ENCODE measurements at regions not wholly inside any gene's neighbourhood (a gene's known extent, or its start where the extent isn't known, plus 50 kb on each side); places are given as distances from the start of the nearest gene placed in this dataset.

- TF ChIP-seq EP300 (IDR thresholded peaks at IDR 0.05; ENCODE audit: low read depth) (no peak), CTCF (IDR thresholded peaks at IDR 0.05) (no peak)
Measured at GRCh38 chr10:47161465-47161864, 138.5 kb upstream of the GDF10 start.
